Neural progenitor cell (in vitro differentiated cells): ENCODE measurements at regions not wholly inside any gene's neighbourhood (a gene's known extent, or its start where the extent isn't known, plus 50 kb on each side); places are given as distances from the start of the nearest gene placed in this dataset.
A peak's percentile ranks its signal among the peaks of the same experiment; 100 is the strongest.

Experiments
- DNase-seq: peaks from one replicate; pipeline ENCODE4 v3.0.0-alpha.2; 2016; ENCODE audit warnings: low spot score
- H2AFZ ChIP-seq: fragments of 200-600 bp; sonication (generic); replicated peaks from 2 replicates; pipeline ENCODE4 v1.6.1; 2016; ENCODE audit warnings: antibody characterized with exemption
- H3F3A ChIP-seq: fragments of 200-600 bp; sonication (generic); 2 replicates; pipeline ENCODE4 v1.6.1; 2016; ENCODE audit warnings: antibody characterized with exemption, low read depth
- H3K27ac ChIP-seq: fragments of 200-600 bp; sonication (generic); 2 replicates; pipeline ENCODE4 v1.5.1; 2016; ENCODE audit warnings: mild to moderate bottlenecking
- H3K27me3 ChIP-seq: fragments of 200-600 bp; sonication (generic); 2 replicates; pipeline ENCODE4 v1.6.1; 2016; ENCODE audit warnings: mild to moderate bottlenecking, moderate library complexity
- H3K36me3 ChIP-seq: fragments of 200-600 bp; sonication (generic); 2 replicates; pipeline ENCODE4 v1.5.1; 2016
- H3K4me1 ChIP-seq: fragments of 200-600 bp; sonication (generic); 2 replicates; pipeline ENCODE4 v1.6.1; 2016; ENCODE audit warnings: mixed run types
- H3K4me2 ChIP-seq: fragments of 200-600 bp; sonication (generic); 2 replicates; pipeline ENCODE4 v1.6.1; 2016
- H3K4me3 ChIP-seq: fragments of 200-600 bp; sonication (generic); 2 replicates; pipeline ENCODE4 v1.5.1; 2016
- H3K79me2 ChIP-seq: fragments of 200-600 bp; sonication (generic); 2 replicates; pipeline ENCODE4 v1.6.1; 2016; ENCODE audit warnings: low read depth
- H3K9ac ChIP-seq: fragments of 200-600 bp; sonication (generic); 2 replicates; pipeline ENCODE4 v1.6.1; 2016
- H3K9me3 ChIP-seq: fragments of 200-600 bp; sonication (generic); 2 replicates; pipeline ENCODE4 v1.5.1; 2016; ENCODE audit warnings: low read depth
- H4K20me1 ChIP-seq: fragments of 200-600 bp; sonication (generic); 2 replicates; pipeline ENCODE4 v1.6.1; 2016; ENCODE audit warnings: low read depth
- H3K27ac Mint-ChIP-seq: 3 replicates; pipeline ENCODE4 v1.8.0; 2021; ENCODE audit warnings: mixed read lengths
- H3K27me3 Mint-ChIP-seq: 2 replicates; pipeline ENCODE4 v1.8.0; 2022; ENCODE audit warnings: low read depth, mild to moderate bottlenecking, inconsistent platforms, moderate library complexity, mixed read lengths; ENCODE audit not compliant: insufficient read depth
- H3K36me3 Mint-ChIP-seq: 3 replicates; pipeline ENCODE4 v1.8.0; 2021; ENCODE audit warnings: mixed read lengths
- H3K4me1 Mint-ChIP-seq: 3 replicates; pipeline ENCODE4 v1.8.0; 2021; ENCODE audit warnings: mixed read lengths
- H3K4me3 Mint-ChIP-seq: 3 replicates; pipeline ENCODE4 v1.8.0; 2021; ENCODE audit warnings: mild to moderate bottlenecking, moderate library complexity, mixed read lengths
- H3K9me3 Mint-ChIP-seq: 3 replicates; pipeline ENCODE4 v1.8.0; 2020; ENCODE audit warnings: mixed read lengths
- CTCF ChIP-seq: fragments of 200-600 bp; sonication (generic); IDR thresholded peaks from 2 replicates; pipeline ENCODE4 v1.5.1; 2017; ENCODE audit warnings: antibody characterized with exemption, mild to moderate bottlenecking
- EZH2 ChIP-seq: fragments of 200-600 bp; sonication (generic); IDR thresholded peaks from 2 replicates; pipeline ENCODE4 v1.6.1; 2017; ENCODE audit warnings: antibody characterized with exemption, mild to moderate bottlenecking, moderate library complexity
- EZH2phosphoT487 ChIP-seq: fragments of 200-600 bp; sonication (generic); IDR thresholded peaks from 2 replicates; pipeline ENCODE4 v1.6.1; 2017; ENCODE audit warnings: antibody characterized with exemption

- no peak overlapping the region for H3K27ac ChIP-seq
- H3K4me2 ChIP-seq = peak overlapping the region; percentile 55
- DNase-seq = peak; percentile 62
- no peaks in the 10 kb centered on the region for H3K36me3 ChIP-seq
- H3K4me1 Mint-ChIP-seq = peaks cover 2% of the 10 kb centered on the region
- H3K9me3 Mint-ChIP-seq = no peaks in the 10 kb centered on the region
- H3K4me1 ChIP-seq = peaks cover 43% of the 10 kb centered on the region
- H3K9me3 ChIP-seq = no peaks in the 10 kb centered on the region
- H3K79me2 ChIP-seq = no peaks in the 10 kb centered on the region
- H3F3A ChIP-seq = peaks cover 12% of the 10 kb centered on the region
- no peak overlapping the region for H2AFZ ChIP-seq
- no peaks in the 10 kb centered on the region for H4K20me1 ChIP-seq
- no peak overlapping the region for H3K27ac Mint-ChIP-seq
- no peaks in the 10 kb centered on the region for H3K36me3 Mint-ChIP-seq
- H3K27me3 Mint-ChIP-seq = no peaks in the 10 kb centered on the region
- H3K27me3 ChIP-seq = no peaks in the 10 kb centered on the region
- H3K9ac ChIP-seq = no peak overlapping the region
- H3K4me3 Mint-ChIP-seq = no peak overlapping the region
- no peak overlapping the region for H3K4me3 ChIP-seq
- TF ChIP-seq CTCF (no peak), EZH2phosphoT487 (no peak), EZH2 (no peak)
Observed at GRCh38 chr13:66036024-66036614, 1194.0 kb downstream of the PCDH9 start.

- Histone ChIP-seq H3K4me3 (no peak overlapping the region), H3F3A (peaks cover 12% of the 10 kb centered on the region), H3K27ac (peak overlapping the region; percentile 28), H3K4me2 (peak overlapping the region; percentile 6), H3K9me3 (no peaks in the 10 kb centered on the region), H3K79me2 (no peaks in the 10 kb centered on the region), H3K27me3 (no peaks in the 10 kb centered on the region), H3K9ac (no peak overlapping the region), H2AFZ (no peak overlapping the region), H3K36me3 (no peaks in the 10 kb centered on the region), H3K4me1 (peaks cover 43% of the 10 kb centered on the region), H4K20me1 (no peaks in the 10 kb centered on the region)
- Mint-ChIP-seq H3K4me3 (no peak overlapping the region), H3K27ac (no peak overlapping the region), H3K9me3 (no peaks in the 10 kb centered on the region), H3K4me1 (peaks cover 2% of the 10 kb centered on the region), H3K27me3 (no peaks in the 10 kb centered on the region), H3K36me3 (no peaks in the 10 kb centered on the region)
- no peak for TF ChIP-seq EZH2phosphoT487
- no peak for TF ChIP-seq EZH2
- TF ChIP-seq CTCF = no peak
- DNase-seq = peak; percentile 18
Observed at GRCh38 chr13:66033924-66034323, 1196.2 kb downstream of the PCDH9 start.

GRCh38 chr13:66021846-66022245 is 1208.3 kb downstream of the PCDH9 start:
- peaks cover 2% of the 10 kb centered on the region for H3K9me3 Mint-ChIP-seq
- H3K9me3 ChIP-seq = no peaks in the 10 kb centered on the region
- no peaks in the 10 kb centered on the region for H3F3A ChIP-seq
- no peak overlapping the region for H3K4me3 Mint-ChIP-seq
- H3K36me3 Mint-ChIP-seq = no peaks in the 10 kb centered on the region
- H3K27ac ChIP-seq = no peak overlapping the region
- no peaks in the 10 kb centered on the region for H3K4me1 Mint-ChIP-seq
- H3K4me2 ChIP-seq = no peak overlapping the region
- no peaks in the 10 kb centered on the region for H3K27me3 ChIP-seq
- H4K20me1 ChIP-seq = no peaks in the 10 kb centered on the region
- H3K4me1 ChIP-seq = no peaks in the 10 kb centered on the region
- no peak overlapping the region for H3K9ac ChIP-seq
- H3K79me2 ChIP-seq = no peaks in the 10 kb centered on the region
- H3K4me3 ChIP-seq = no peak overlapping the region
- H3K36me3 ChIP-seq = no peaks in the 10 kb centered on the region
- no peaks in the 10 kb centered on the region for H3K27me3 Mint-ChIP-seq
- no peak for DNase-seq
- TF ChIP-seq EZH2 = no peak
- no peak for TF ChIP-seq EZH2phosphoT487
- TF ChIP-seq CTCF = no peak
- no peak overlapping the region for H3K27ac Mint-ChIP-seq
- no peak overlapping the region for H2AFZ ChIP-seq
